H1 (cell line): ENCODE measurements at regions not wholly inside any gene's neighbourhood (a gene's known extent, or its start where the extent isn't known, plus 50 kb on each side); places are given as distances from the start of the nearest gene placed in this dataset.

Source experiments
- CREB1 ChIP-seq: IDR thresholded peaks from 2 replicates; pipeline ENCODE4 v1.6.1; 2012; ENCODE audit warnings: inconsistent platforms
- JUN ChIP-seq: IDR thresholded peaks from 2 replicates; pipeline ENCODE4 v1.6.1; 2011; ENCODE audit warnings: low read depth, mild to moderate bottlenecking, improper control_type of control experiment, low read length
- SP1 ChIP-seq: IDR thresholded peaks from 2 replicates; pipeline ENCODE4 v1.6.1; 2011; ENCODE audit warnings: low read depth, low read length
- TF ChIP-seq, protein P1 (sequence below): IDR thresholded peaks from 2 replicates; pipeline ENCODE4 v1.6.1; 2011; ENCODE audit warnings: low read length, improper control_type of control experiment

- TF ChIP-seq, protein P1, sequence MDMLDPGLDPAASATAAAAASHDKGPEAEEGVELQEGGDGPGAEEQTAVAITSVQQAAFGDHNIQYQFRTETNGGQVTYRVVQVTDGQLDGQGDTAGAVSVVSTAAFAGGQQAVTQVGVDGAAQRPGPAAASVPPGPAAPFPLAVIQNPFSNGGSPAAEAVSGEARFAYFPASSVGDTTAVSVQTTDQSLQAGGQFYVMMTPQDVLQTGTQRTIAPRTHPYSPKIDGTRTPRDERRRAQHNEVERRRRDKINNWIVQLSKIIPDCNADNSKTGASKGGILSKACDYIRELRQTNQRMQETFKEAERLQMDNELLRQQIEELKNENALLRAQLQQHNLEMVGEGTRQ = no peak
- no peak for TF ChIP-seq CREB1
- no peak for TF ChIP-seq JUN
- TF ChIP-seq SP1 = no peak
These were observed 374.1 kb upstream of the POU3F1 start (continued) for GRCh38 chr1:38420666-38421065.
